Left renal cortex interstitium (tissue), 4 donors: ENCODE measurements at regions not wholly inside any gene's neighbourhood (a gene's known extent, or its start where the extent isn't known, plus 50 kb on each side); places are given as distances from the start of the nearest gene placed in this dataset.
"Not testable (repeated sequence)": the region's sequence is repeated elsewhere in the genome, so short reads cannot be mapped to it uniquely, and the experiment has no call there.

ENCODE experiments used
- DNase-seq, 4 donors: peaks; one replicate each; pipeline ENCODE4 v3.0.0-alpha.2; 2013; ENCODE audit warnings: low read depth in 4 of 4, low spot score in 2 of 4, missing footprints in 1 of 4

DNA sequence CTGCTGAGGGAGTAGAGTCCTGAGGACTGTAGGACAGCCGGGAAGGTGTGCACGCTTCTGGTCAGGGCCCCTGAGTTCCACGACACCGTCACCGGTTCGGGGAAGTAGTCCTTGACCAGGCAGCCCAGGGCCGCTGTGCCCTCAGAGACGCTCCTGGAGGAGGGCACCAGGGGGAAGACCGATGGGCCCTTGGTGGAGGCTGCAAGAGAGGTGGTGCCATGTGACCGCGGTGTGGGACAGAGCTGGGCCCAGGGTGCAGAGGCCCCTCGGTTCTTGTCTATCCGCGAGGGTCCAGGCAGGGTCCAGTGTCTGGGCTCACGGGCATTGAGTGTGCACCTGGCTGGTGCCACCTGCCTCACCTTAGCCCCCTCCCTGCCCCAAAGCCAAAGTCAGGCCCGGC lies 143.3 kb downstream of the TMEM121 start:
- DNase-seq = not testable (repeated sequence)

DNA sequence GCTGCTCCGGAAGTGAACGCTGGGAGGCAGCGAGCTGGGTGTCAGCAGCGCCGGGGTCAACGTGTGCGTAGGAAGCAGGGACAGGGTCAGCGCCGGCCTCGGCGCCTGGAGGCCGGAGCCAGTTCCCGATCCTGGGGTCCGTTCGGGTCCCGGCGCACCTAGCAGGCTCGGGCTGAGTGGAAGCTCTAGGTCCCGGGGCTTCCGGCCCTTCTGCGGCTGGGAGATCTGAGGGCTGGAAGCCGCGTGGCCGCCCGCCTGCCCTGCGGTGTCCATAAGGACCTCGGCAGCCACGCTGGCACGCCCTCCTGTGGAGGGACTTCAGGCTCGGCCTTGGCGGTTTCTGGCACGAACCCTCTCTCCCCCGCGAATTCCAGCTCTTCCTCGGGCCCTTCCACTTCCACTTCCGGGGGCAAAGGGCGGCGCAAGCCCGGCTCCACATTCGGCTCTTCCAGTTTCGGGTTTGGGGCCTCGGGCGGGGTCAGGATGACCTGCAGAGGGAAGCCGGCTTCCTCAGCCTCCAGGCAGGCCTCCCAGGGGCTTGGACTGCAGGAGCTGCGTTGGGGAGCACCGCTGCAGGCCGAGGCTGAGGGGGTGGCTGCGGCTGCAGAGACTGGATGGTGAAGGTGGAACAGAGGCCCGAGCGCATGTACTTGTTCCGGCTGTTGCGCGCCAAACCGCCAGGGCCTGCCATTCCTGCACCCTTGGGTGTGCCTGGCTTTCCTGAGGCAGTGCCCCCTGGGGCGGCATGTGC lies 146.2 kb downstream of the TMEM121 start:
- DNase-seq = not testable (repeated sequence)

DNA sequence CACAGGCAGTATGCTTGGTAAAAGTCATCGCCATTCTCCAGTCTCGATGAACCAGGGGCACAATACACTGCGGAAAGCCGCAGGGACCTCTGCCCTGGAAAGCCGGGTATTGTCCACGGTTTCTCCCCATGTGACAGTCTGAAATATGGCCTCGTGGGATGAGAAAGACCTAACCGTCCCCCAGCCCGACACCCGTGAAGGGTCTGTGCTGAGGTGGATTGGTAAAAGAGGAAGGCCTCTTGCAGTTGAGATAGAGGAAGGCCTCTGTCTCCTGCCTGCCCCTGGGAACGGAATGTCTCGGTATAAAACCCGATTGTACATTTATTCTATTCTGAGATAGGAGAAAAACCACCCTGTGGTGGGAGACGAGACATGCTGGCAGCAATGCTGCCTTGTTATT lies 149.1 kb downstream of the TMEM121 start:
- DNase-seq = not testable (repeated sequence)

DNA sequence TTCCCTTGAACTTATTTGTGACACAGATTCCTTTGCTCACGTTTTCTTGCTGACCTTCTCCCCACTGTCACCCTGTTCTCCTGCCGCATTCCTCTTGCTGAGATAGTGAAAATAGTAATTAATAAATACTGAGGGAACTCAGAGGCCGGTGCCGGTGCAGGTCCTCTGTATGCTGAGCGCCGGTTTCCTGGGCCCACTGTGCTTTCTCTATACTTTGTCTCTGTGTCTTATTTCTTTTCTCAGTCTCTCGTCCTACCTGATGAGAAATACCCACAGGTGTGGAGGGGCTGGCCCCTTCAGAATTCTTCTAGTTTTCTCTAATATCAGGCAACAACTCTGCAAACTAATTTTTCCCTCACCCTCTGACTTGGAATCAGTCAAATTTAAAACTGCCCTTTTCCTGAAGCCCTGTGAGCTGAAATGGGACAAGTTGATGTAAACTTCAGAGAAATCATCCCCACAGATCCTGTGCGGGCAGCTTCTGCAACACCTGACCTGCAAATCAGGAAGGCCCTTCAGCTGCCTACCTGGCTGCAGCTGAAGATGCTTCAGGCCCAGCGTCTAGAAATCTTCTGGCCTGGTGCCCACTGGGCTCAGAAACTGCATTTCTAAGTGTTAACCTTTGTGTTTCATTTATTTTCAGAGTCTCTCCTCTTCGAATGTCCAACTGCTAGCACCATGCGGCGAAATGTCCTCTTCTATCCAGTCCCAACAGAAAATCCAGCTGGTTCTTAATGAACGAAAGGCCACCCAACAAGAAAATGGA lies 149.7 kb downstream of the TMEM121 start:
- not testable (repeated sequence) for DNase-seq

DNA sequence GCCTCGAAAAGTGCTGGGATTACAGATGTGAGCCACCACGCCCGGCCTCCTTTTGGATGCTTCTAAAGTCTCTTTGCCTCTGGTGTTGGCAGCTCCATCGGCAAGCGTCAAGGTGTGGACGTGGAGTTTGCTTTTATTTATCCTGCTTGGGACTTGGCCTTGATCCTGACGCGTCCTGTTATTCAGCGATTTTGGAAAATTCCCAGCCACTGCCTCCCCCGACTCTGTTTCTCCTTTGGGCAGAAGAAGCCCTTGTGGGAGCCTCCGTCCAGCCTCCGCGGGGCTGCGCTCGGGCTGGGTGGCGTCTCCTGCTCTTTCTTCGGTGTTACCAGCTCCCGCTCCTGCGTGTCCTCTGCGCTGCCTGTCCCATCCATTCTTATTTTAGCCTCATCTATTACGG lies 151.7 kb downstream of the TMEM121 start:
- not testable (repeated sequence) for DNase-seq

DNA sequence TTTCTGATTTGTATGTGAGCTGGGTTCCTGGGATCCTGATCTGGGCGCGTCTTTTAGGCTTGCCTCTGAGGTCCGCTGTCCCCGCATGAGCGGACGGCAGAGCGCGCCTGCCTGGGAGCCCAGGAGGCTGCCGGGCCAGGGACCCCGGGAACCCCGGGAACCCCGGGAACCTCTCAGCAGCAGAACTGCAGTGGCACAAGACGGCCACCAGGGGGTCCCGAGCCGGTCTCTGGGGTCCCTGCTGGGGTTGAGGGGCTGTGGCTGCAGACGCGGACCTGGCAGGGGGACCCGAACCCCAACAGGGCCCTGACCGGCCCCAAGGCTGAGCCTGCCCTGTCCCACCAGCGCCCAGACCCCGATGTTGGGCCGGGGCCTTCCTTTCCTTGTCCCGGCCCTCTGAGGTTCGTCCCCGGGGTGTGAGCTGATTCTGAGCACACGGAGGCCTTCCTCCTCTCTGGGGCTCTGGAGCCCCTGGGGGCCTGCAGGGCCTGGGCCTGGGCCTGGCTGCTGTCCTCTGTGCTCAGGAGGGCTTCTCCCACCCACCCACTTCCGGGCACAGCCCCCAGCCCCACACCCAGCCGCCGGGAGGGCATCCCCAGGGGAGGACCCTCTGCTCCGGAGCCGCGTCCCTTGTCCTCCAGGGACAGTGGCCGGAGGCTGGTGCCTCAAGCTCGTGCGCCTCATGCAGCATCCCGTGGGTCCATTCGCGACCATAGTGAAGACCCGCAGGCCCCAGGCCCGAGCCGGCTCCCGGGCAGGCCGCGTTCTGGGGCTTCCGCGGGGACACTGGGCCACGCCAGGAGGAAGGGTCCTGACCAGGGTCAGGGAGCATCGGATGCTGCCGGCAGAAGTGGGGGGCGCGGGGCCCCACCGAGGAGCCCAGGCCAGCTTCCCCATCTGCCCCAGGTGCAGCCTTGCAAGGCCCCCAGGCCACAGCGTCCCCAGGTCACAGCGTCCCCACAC lies 152.9 kb downstream of the TMEM121 start:
- DNase-seq = not testable (repeated sequence)

DNA sequence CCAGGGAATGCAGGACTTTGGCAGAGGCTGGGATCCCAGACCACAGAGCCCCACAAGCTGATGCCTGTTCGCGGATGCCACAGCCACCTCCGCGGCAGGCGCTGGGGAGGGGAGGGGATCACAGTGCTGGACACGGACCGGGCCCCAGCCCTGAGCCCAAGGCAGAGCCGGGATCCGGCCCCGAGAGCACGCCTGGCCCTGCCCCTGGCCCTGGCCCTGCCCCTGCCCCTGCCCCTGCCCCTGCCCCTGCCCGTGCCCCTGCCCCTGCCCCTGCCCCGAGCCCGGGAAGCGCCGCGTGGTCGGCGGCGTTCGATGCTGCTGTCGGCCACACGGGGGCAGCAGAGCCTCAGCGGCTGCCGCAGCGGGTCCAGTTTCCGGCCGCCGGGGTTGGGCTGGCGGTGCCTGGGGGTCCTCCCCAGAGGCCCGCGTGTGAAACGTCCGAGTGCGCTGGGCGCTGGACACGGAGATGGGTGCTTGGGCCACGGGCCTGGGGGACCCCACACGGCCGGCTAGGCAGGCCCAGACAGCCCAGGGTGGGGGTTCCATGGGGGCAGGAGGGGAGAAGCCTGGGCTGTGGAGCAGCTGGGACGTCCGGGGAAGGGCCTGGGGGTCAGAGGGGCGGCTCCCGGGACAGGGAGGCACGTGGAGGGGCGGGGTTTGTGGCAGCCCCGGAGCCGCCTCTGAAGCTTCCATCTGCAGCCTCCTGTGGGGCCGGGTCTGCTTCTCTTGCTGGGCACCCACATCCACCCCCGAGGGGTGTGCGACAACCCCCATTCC lies 153.8 kb downstream of the TMEM121 start:
- DNase-seq = not testable (repeated sequence)

DNA sequence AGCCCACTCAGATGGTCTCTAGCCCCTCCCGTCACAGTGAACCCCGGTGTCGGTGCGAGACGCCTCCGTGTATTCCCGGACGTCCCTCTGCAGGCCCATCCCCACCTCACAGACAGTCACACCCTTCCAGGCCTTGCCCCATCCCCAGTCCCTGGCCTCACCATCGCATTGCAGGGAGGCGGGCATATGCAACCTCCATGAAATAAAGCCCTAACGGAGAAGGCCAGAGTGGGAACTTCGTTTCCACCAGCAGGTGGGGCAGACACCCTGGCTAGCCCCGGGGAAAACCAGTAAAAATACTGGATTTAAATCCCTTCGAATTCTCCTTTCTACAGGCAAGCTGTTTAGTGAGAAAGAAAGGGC lies 154.3 kb downstream of the TMEM121 start:
- not testable (repeated sequence) for DNase-seq

DNA sequence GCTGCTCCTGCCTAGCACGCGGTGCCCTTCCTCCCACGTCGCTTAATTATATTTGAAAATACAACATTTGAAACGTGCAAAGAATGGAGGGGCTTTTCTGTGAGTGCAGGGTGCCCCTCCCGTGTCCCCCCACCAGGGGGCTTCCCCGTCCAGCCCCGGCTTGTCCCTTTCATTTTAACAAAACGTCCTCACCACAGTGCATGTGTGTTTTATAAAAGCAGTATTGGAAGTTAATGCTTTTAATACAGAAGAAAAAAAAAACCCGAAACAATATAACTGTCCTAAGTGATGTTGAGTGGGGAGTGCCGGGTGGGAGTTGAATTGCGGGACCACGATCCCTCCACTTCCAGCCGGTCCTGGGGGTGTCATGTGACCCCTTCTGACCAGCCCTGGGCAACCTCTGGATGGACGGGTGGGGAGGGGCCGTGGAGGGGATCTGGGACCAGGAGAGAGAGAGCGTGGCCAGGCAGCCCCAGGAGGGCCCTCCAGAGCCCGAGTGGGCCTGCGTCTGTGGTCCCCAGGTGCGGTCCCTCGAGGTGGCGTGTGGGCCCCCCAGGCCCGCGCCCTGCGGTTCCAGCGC lies 155.3 kb downstream of the TMEM121 start:
- not testable (repeated sequence) for DNase-seq

DNA sequence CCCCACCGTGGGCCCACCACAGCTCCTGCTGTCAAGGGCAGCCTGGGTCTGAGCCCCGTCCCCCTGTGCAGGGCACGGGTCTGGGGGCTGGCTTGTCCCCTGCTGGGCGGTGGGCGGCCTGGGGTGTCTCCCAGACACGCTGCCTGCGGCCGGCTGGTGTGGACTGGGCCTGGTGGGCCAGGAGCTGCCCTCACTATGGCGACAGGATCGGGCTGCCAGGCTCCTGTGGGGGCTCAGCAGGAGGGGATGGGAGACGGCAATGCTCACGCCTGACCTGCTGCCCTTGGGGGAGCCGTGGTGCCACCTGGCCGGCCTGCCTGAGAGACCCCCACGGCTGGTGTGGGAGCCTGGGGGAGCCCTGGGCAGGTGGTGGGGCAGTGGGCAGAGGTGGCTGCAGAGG lies 156.1 kb downstream of the TMEM121 start:
- DNase-seq = not testable (repeated sequence)

DNA sequence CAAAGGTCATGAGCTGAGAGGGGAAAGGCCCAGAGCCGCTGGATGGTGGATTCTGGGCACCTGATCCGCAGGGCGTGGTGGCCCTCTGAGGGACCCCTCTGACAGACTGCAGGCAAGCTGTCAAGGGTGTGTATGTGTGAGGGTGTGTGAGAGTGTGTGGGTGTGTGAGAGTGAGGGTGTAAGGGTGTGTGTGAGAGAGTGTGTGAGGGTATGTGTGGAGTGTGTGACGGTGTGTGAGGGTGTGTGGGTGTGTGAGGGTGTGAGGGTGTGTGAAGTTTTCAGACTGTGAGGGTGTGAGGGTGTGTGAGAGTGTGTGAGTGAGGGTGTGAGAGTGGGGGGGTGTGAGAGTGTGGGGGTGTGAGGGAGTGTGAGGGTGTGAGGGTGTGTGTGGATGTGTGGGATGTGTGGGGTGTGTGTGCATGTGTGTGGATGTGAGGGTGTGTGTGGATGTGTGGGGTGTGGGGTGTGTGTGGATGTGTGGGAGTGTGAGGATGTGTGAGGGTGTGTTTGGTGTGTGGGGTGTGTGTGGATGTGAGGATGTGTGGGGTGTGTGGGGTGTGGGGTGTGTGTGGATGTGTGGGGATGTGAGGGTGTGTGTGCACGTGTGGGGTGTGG lies 156.7 kb downstream of the TMEM121 start:
- no peak for DNase-seq

DNA sequence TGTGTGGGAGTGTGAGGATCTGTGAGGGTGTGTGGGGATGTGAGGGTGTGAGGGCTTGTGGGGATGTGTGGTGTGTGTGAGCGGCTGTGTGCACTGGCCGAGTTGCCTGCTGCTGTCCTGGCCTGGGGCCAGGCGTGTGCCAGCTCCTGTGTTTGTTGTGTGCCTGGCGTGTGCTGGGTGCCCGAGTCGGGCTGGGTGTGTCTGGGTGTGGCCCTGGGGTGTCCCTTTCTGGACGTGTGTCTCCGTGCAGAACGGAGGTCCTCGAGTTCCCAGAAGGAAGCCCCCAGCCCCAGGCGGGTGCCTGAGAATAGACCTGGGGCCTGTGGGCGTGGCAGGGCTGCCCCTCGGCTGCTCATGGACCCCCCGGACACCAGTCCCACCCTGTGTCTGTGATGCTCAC lies 157.7 kb downstream of the TMEM121 start:
- not testable (repeated sequence) for DNase-seq

DNA sequence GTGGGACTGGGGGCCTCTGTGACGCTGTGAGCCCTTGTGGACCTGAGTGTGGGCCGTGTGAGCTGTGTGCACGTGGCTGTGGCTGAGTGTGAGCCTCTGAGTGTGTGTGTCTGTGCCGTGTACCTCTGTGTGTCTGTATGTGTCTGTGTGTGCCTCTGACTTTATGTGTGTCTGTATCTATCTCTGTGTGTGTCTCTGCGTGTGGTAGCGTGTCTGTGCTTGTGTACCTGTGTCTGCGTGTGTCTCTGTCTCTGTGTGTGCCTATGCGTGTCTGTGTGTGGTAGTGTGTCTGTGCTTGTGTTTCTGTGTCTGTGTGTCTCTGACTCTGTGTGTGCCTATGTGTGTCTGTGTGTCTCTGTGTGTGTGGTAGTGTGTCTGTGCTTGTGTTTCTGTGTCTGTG lies 158.2 kb downstream of the TMEM121 start:
- DNase-seq = not testable (repeated sequence)

DNA sequence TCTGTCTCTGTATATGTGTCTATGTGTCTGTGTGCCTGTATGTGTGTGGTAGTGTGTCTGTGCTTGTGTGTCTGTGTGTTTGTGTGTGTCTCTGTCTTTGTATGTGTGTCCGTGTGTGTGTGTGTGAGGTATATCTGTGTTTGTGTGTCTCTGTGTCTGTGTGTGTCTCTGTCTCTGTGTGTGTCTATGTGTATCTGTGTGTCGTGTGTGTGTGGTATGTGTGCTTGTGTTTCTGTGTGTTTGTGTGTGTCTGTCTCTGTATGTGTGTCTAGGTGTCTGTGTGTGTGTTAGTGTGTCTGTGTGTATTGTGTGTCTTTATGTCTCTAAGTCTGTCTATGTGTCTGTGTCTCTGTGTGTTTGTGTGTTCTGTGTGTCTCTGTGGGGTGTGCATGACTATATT lies 158.6 kb downstream of the TMEM121 start:
- DNase-seq = no peak

DNA sequence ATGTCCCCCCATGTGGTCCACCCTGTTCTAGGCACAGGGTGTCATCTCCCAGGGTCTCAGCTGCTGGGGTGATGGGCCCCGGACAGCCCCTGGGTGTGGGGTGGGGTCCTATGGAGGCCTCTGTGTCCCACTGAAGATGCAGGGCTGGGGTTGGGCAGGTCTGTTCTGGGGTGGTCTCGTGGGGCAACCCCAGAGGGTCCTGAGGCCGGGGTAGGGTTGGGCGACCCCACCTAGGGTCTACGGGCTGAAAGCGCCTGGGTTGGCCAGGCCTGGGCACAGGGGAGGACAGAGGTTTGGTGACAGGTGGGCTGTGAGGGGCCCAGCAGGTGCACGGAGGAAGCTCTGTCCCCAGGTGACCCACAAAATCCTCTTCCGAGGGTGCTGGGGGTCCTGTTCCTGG lies 159.2 kb downstream of the TMEM121 start:
- not testable (repeated sequence) for DNase-seq

DNA sequence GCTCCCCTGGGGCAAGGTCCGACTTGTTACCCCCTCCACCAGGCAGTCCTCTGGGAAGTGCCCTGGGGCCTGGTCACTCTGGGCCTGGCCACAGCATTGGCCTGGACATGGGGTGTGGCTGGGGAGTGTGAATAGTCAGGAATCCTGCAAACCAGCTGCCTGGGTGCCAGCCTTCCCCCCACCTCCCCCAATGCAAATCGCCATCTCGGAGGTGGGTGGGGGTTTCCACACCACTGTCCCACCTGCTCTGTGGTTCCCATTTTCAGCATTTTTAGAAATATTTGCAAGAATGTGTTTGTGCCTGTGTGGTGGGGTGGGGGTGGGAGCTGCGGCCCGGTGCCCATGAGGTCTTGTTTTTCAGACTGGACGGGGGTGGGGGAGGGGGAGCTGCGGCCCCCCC lies 159.7 kb downstream of the TMEM121 start:
- not testable (repeated sequence) for DNase-seq

DNA sequence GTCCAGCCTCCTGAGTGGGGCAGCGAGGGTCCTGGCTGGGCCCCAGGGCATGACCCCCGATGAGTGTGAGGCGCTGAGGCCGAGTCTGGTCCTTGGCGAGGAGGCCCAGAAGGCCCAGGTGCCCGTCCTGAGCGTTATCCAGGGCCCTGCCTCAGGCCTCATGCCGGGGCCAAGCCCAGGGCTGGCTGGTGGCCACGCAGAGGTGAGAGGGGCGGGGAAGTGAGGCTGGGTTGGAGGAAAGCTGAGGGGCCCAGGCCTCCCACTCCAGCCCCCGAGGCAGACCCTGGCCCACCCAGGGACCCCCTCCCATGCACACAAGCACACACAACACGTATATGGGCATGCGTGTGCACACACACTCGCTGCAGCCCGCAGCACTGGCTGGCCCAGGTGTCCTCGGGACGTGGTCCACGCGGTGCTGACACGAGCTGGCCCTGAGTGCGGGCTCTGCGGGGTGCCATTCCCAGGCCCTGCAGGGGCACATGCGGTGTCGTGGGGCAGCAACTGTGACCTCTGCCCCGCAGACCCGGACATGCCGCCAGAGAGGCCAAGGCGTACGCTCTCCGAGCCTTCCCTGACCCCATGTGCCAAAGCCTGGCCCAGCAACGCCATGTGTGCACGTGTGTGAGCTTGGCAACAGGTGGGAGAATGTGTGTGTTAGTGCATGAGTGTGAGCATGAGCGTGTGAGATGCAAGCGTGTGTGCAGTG lies 160.2 kb downstream of the TMEM121 start:
- DNase-seq = not testable (repeated sequence)

DNA sequence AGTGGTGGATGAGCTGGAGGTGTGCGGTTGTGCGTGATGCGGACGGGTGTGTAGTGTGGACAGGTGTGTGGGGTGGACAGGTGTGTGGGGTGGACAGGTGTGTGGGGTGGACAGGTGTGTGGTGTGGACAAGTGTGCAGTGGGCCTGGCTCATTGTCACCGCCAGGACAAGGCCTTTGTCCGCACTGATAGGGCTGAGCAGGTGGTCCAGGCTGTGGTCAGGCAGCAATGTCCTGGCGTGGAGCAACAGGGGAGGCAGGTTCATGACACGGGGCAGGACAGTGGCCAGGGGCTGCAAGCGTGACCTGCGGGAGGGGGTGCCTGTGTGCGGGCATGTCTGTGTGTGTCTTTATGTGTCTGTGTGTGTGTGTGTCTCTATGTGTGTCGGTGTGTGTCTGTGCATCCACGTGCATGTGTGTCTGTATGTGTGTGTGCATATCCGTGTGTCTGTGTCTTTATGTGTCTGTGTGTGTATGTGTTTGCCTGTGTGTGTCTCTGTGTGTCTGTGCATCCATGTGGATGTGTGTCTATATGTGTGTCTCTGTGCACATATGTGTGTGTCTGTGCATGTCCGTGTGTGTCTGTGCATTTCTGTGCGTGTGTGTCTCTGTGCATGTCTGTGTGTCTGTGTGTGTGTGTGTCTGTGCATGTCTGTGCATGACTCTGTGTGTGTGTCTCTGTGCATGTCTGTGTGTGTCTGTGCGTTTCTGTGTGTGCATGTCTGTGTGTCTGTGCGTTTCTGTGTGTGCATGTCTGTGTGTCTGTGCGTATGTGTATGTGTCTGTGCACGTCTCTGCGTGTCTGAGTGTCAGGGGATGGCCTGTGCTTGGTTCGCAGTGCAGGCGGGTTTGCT lies 161.0 kb downstream of the TMEM121 start:
- not testable (repeated sequence) for DNase-seq
